H9 (cell line): ENCODE measurements at regions not wholly inside any gene's neighbourhood (a gene's known extent, or its start where the extent isn't known, plus 50 kb on each side); places are given as distances from the start of the nearest gene placed in this dataset.

Experiments used
- DNase-seq: peaks from one replicate; pipeline ENCODE4 v3.0.0-alpha.2; 2017
- H2AFZ ChIP-seq: one replicate; pipeline ENCODE4 v1.6.1; 2013; ENCODE audit warnings: mild to moderate bottlenecking, low read length, control low read depth, moderate library complexity
- H2AK5ac ChIP-seq: 2 replicates; pipeline ENCODE4 v1.6.1; 2013; ENCODE audit warnings: low read length, control low read depth, mixed read lengths; ENCODE audit not compliant: insufficient read length
- H2BK120ac ChIP-seq: one replicate; pipeline ENCODE4 v1.6.1; 2013; ENCODE audit warnings: low read depth, mild to moderate bottlenecking, low read length, control low read depth, inconsistent platforms; ENCODE audit not compliant: poor library complexity, severe bottlenecking
- H2BK12ac ChIP-seq: 2 replicates; pipeline ENCODE4 v1.6.1; 2013; ENCODE audit warnings: low read length, control low read depth, mixed read lengths, low read depth; ENCODE audit not compliant: insufficient read length
- H2BK15ac ChIP-seq: 2 replicates; pipeline ENCODE4 v1.6.1; 2013; ENCODE audit warnings: low read depth, low read length, control low read depth
- H2BK20ac ChIP-seq: one replicate; pipeline ENCODE4 v1.6.1; 2013; ENCODE audit warnings: low read depth, mild to moderate bottlenecking, low read length, control low read depth, inconsistent platforms; ENCODE audit not compliant: poor library complexity, severe bottlenecking
- H2BK5ac ChIP-seq: 2 replicates; pipeline ENCODE4 v1.6.1; 2013; ENCODE audit warnings: low read length, control low read depth, mixed read lengths; ENCODE audit not compliant: insufficient read length
- H3K14ac ChIP-seq: 2 replicates; pipeline ENCODE4 v1.6.1; 2013; ENCODE audit warnings: low read length, control low read depth; ENCODE audit not compliant: insufficient read depth
- H3K18ac ChIP-seq: 2 replicates; pipeline ENCODE4 v1.6.1; 2013; ENCODE audit warnings: low read depth, mild to moderate bottlenecking, mixed read lengths, low read length, control low read depth; ENCODE audit not compliant: insufficient read length
- H3K23ac ChIP-seq: 2 replicates; pipeline ENCODE4 v1.6.1; 2013; ENCODE audit warnings: low read length, control low read depth, mixed read lengths, low read depth; ENCODE audit not compliant: insufficient read length
- H3K23me2 ChIP-seq: 2 replicates; pipeline ENCODE4 v1.6.1; 2013; ENCODE audit warnings: low read depth, mild to moderate bottlenecking, mixed read lengths, low read length, control low read depth; ENCODE audit not compliant: insufficient read length, poor library complexity, severe bottlenecking
- H3K27ac ChIP-seq: 2 replicates; pipeline ENCODE4 v1.5.1; 2013; ENCODE audit warnings: low read length, control low read depth, mixed read lengths, low read depth; ENCODE audit not compliant: insufficient read length
- H3K27me3 ChIP-seq: 2 replicates; pipeline ENCODE4 v1.6.1; 2013; ENCODE audit warnings: low read length, control low read depth, inconsistent platforms; ENCODE audit not compliant: insufficient read depth
- H3K4ac ChIP-seq: 2 replicates; pipeline ENCODE4 v1.6.1; 2013; ENCODE audit warnings: low read depth, mild to moderate bottlenecking, control low read depth, inconsistent platforms, low read length, moderate library complexity
- H3K4me1 ChIP-seq: 2 replicates; pipeline ENCODE4 v1.6.1; 2013; ENCODE audit warnings: low read length, control low read depth, inconsistent platforms; ENCODE audit not compliant: insufficient read depth
- H3K4me2 ChIP-seq: 2 replicates; pipeline ENCODE4 v1.6.1; 2013; ENCODE audit warnings: low read length, control low read depth, mixed read lengths; ENCODE audit not compliant: insufficient read length, insufficient read depth
- H3K56ac ChIP-seq: 2 replicates; pipeline ENCODE4 v1.6.1; 2013; ENCODE audit warnings: low read depth, mild to moderate bottlenecking, mixed read lengths, low read length, control low read depth; ENCODE audit not compliant: insufficient read length
- H3K79me1 ChIP-seq: 2 replicates; pipeline ENCODE4 v1.6.1; 2013; ENCODE audit warnings: low read depth, mild to moderate bottlenecking, moderate library complexity, low read length, control low read depth, inconsistent platforms; ENCODE audit not compliant: insufficient read depth, poor library complexity, severe bottlenecking
- H3K79me2 ChIP-seq: 2 replicates; pipeline ENCODE4 v1.6.1; 2013; ENCODE audit warnings: low read length, control low read depth, inconsistent platforms; ENCODE audit not compliant: insufficient read depth
- H3K9ac ChIP-seq: 2 replicates; pipeline ENCODE4 v1.6.1; 2013; ENCODE audit warnings: low read length, control low read depth, mixed read lengths; ENCODE audit not compliant: insufficient read length; ENCODE audit errors: extremely low read depth
- H3K9me3 ChIP-seq: one replicate; pipeline ENCODE4 v1.6.1; 2013; ENCODE audit warnings: low read depth, low read length, inconsistent platforms; ENCODE audit not compliant: control insufficient read depth
- H3T11ph ChIP-seq: one replicate; pipeline ENCODE4 v1.6.1; 2013; ENCODE audit warnings: mild to moderate bottlenecking, low read length, control low read depth, inconsistent platforms
- H4K20me1 ChIP-seq: one replicate; pipeline ENCODE4 v1.6.1; 2013; ENCODE audit not compliant: control insufficient read depth, insufficient read length, insufficient read depth
- H4K5ac ChIP-seq: 2 replicates; pipeline ENCODE4 v1.6.1; 2013; ENCODE audit warnings: low read depth, mild to moderate bottlenecking, mixed read lengths, low read length, control low read depth; ENCODE audit not compliant: insufficient read length
- H4K8ac ChIP-seq: replicated peaks from 2 replicates; pipeline ENCODE4 v1.6.1; 2013; ENCODE audit warnings: low read length, control low read depth, mixed read lengths, low read depth; ENCODE audit not compliant: insufficient read length
- H4K91ac ChIP-seq: 2 replicates; pipeline ENCODE4 v1.6.1; 2013; ENCODE audit warnings: low read depth, mild to moderate bottlenecking, moderate library complexity, mixed read lengths, low read length, control low read depth; ENCODE audit not compliant: insufficient read length
- H3K27ac Mint-ChIP-seq, 3 experiments: 2 replicates in 2 of 3; 3 replicates in 1 of 3; pipeline ENCODE4 v1.8.0; 2020 to 2021; ENCODE audit warnings: mixed read lengths in 3 of 3, mild to moderate bottlenecking in 1 of 3, moderate library complexity in 1 of 3
- H3K27me3 Mint-ChIP-seq: 2 replicates; pipeline ENCODE4 v1.8.0; 2021; ENCODE audit warnings: low read depth, mild to moderate bottlenecking, moderate library complexity, mixed read lengths
- H3K36me3 Mint-ChIP-seq, 3 experiments: 2 replicates in 2 of 3; 3 replicates in 1 of 3; pipeline ENCODE4 v1.8.0; 2020 to 2021; ENCODE audit warnings: low read depth in 3 of 3, mixed read lengths in 3 of 3; ENCODE audit not compliant: insufficient read depth in 1 of 3
- H3K4me1 Mint-ChIP-seq, 2 experiments: 2 replicates each; pipeline ENCODE4 v1.8.0; 2020; ENCODE audit warnings: mixed read lengths in 2 of 2
- H3K4me3 Mint-ChIP-seq, 2 experiments: 2 replicates in 1 of 2; 3 replicates in 1 of 2; pipeline ENCODE4 v1.8.0; 2020 to 2021; ENCODE audit warnings: mild to moderate bottlenecking in 2 of 2, mixed read lengths in 2 of 2, moderate library complexity in 1 of 2
- H3K9me3 Mint-ChIP-seq, 2 experiments: 2 replicates in 1 of 2; 3 replicates in 1 of 2; pipeline ENCODE4 v1.8.0; 2020; ENCODE audit warnings: mild to moderate bottlenecking in 2 of 2, mixed read lengths in 2 of 2, moderate library complexity in 1 of 2
- WGBS: extraction: QIAGEN DNeasy Blood & Tissue Kit; methylation state at CpG from one replicate; pipeline ENCODE4 v1.1.7; 2013; ENCODE audit warnings: missing lambda C conversion rate, low lambda C conversion rate, mixed read lengths; ENCODE audit not compliant: insufficient read length; ENCODE audit errors: extremely low coverage; 5-methylcytosine and 5-hydroxymethylcytosine counted together
- TF ChIP-seq, protein P1 (sequence below): fragments of 200-600 bp; sonication (generic); conservative IDR thresholded peaks from 3 replicates; pipeline ENCODE4 v1.8.0; 2021; ENCODE audit warnings: antibody characterized with exemption, mild to moderate bottlenecking

- no peak overlapping the region for H3K27ac Mint-ChIP-seq
- H3K23ac ChIP-seq, result no peak overlapping the region
- no peaks in the 10 kb centered on the region for H3K79me1 ChIP-seq
- no peak overlapping the region for H2BK5ac ChIP-seq
- H3K4me1 ChIP-seq, result peaks cover 3% of the 10 kb centered on the region; the same call in 1 of the 2 replicates
- H2AFZ ChIP-seq, result no peak overlapping the region
- DNase-seq, result no peak
- H4K91ac ChIP-seq, result no peak overlapping the region
- no peak overlapping the region for H3K4me2 ChIP-seq
- H3K9ac ChIP-seq, result no peak overlapping the region
- no peak overlapping the region for H3K4ac ChIP-seq
- H3T11ph ChIP-seq, result no peak overlapping the region
- H3K36me3 Mint-ChIP-seq, result peaks cover 2 to 13% (median 3%) of the 10 kb centered on the region in 3 experiments; a peak in 5 of 7 replicates
- H2BK20ac ChIP-seq, result no peak overlapping the region
- no peaks in the 10 kb centered on the region for H3K9me3 ChIP-seq
- no peak overlapping the region for H3K56ac ChIP-seq
- H3K14ac ChIP-seq, result no peak overlapping the region
- no peak overlapping the region for H2AK5ac ChIP-seq
- peaks cover 10 to 13% of the 10 kb centered on the region in 2 experiments; a peak in 4 of 5 replicates for H3K9me3 Mint-ChIP-seq
- no peaks in the 10 kb centered on the region for H4K20me1 ChIP-seq
- H3K27me3 Mint-ChIP-seq, result peaks cover 27% of the 10 kb centered on the region
- TF ChIP-seq, protein P1, sequence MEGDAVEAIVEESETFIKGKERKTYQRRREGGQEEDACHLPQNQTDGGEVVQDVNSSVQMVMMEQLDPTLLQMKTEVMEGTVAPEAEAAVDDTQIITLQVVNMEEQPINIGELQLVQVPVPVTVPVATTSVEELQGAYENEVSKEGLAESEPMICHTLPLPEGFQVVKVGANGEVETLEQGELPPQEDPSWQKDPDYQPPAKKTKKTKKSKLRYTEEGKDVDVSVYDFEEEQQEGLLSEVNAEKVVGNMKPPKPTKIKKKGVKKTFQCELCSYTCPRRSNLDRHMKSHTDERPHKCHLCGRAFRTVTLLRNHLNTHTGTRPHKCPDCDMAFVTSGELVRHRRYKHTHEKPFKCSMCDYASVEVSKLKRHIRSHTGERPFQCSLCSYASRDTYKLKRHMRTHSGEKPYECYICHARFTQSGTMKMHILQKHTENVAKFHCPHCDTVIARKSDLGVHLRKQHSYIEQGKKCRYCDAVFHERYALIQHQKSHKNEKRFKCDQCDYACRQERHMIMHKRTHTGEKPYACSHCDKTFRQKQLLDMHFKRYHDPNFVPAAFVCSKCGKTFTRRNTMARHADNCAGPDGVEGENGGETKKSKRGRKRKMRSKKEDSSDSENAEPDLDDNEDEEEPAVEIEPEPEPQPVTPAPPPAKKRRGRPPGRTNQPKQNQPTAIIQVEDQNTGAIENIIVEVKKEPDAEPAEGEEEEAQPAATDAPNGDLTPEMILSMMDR, result no peak
- no peaks in the 10 kb centered on the region for H3K79me2 ChIP-seq
- H3K4me3 Mint-ChIP-seq, result no peak overlapping the region
- no peaks in the 10 kb centered on the region for H3K27me3 ChIP-seq
- no peak overlapping the region for H2BK15ac ChIP-seq
- H3K27ac ChIP-seq, result no peak overlapping the region
- H4K5ac ChIP-seq, result no peak overlapping the region
- H4K8ac ChIP-seq, result no peak overlapping the region
- H2BK12ac ChIP-seq, result no peak overlapping the region
- H3K18ac ChIP-seq, result no peak overlapping the region
- H3K4me1 Mint-ChIP-seq, result peaks cover 31% of the 10 kb centered on the region in 2 experiments
- H2BK120ac ChIP-seq, result no peak overlapping the region
- H3K23me2 ChIP-seq, result no peaks in the 10 kb centered on the region
- WGBS, result no CpG with 5 or more reads among the region's 6 CpGs
Observed at GRCh38 chr22:48314073-48314472, 1513.6 kb downstream of the BRD1 start.
